T-helper 17 cell (primary cell): ENCODE measurements at regions not wholly inside any gene's neighbourhood (a gene's known extent, or its start where the extent isn't known, plus 50 kb on each side); places are given as distances from the start of the nearest gene placed in this dataset.
"Not testable (repeated sequence)": the region's sequence is repeated elsewhere in the genome, so short reads cannot be mapped to it uniquely, and the experiment has no call there.

ENCODE experiments used
- ATAC-seq: fragments of 150-1000 bp; cut with Tn5 transposase; 2 replicates; pipeline ENCODE4 v1.10.0; 2021; ENCODE audit warnings: mild to moderate bottlenecking, moderate library complexity
- DNase-seq, 3 donors: peaks; one replicate each; pipeline versions ENCODE4 v3.0.0 to v3.0.0-alpha.2; 2020 to 2021
- H3K9me3 ChIP-seq: one replicate; pipeline ENCODE4 v1.7.0; 2013; ENCODE audit warnings: low read length, mild to moderate bottlenecking; ENCODE audit not compliant: control insufficient read depth, poor library complexity, severe bottlenecking
- H3K27ac Mint-ChIP-seq: one replicate; pipeline ENCODE4 v1.8.0; 2022; ENCODE audit warnings: mild to moderate bottlenecking, moderate library complexity, mixed read lengths
- H3K27me3 Mint-ChIP-seq: one replicate; pipeline ENCODE4 v1.8.0; 2022; ENCODE audit warnings: mixed read lengths
- H3K36me3 Mint-ChIP-seq: one replicate; pipeline ENCODE4 v1.8.0; 2022; ENCODE audit warnings: low read depth, mixed read lengths
- H3K4me1 Mint-ChIP-seq: one replicate; pipeline ENCODE4 v1.8.0; 2022; ENCODE audit warnings: mild to moderate bottlenecking, mixed read lengths
- H3K4me3 Mint-ChIP-seq: one replicate; pipeline ENCODE4 v1.8.0; 2022; ENCODE audit warnings: mild to moderate bottlenecking, moderate library complexity, mixed read lengths

- no peaks in the 10 kb centered on the region for H3K9me3 ChIP-seq
- no peaks in the 10 kb centered on the region for H3K27me3 Mint-ChIP-seq
- no peak for ATAC-seq
- no peak overlapping the region for H3K4me3 Mint-ChIP-seq
- no peaks in the 10 kb centered on the region for H3K4me1 Mint-ChIP-seq
- no peak for DNase-seq
- no peak overlapping the region for H3K27ac Mint-ChIP-seq
- no peaks in the 10 kb centered on the region for H3K36me3 Mint-ChIP-seq
These were observed 1614.3 kb downstream of the REEP3 start for GRCh38 chr10:65135508-65135907.

- no peaks in the 10 kb centered on the region for H3K4me1 Mint-ChIP-seq
- H3K27ac Mint-ChIP-seq: no peak overlapping the region
- H3K4me3 Mint-ChIP-seq: no peak overlapping the region
- H3K36me3 Mint-ChIP-seq: no peaks in the 10 kb centered on the region
- ATAC-seq (no peak), DNase-seq (no peak)
- no peaks in the 10 kb centered on the region for H3K27me3 Mint-ChIP-seq
- H3K9me3 ChIP-seq: no peaks in the 10 kb centered on the region
These were observed 1621.6 kb downstream of the REEP3 start for GRCh38 chr10:65142641-65143435.

- Mint-ChIP-seq H3K36me3 (no peaks in the 10 kb centered on the region), H3K27me3 (no peaks in the 10 kb centered on the region), H3K4me3 (no peak overlapping the region), H3K27ac (no peak overlapping the region), H3K4me1 (no peaks in the 10 kb centered on the region)
- ATAC-seq: no peak
- no peak for DNase-seq
- H3K9me3 ChIP-seq: no peaks in the 10 kb centered on the region
These were observed 1622.5 kb downstream of the REEP3 start for GRCh38 chr10:65143723-65144122.

- H3K27ac Mint-ChIP-seq: no peak overlapping the region
These were observed 1628.7 kb downstream of the REEP3 start for GRCh38 chr10:65149878-65150277.

GRCh38 chr10:65166272-65166671 lies 1645.1 kb downstream of the REEP3 start:
- H3K9me3 ChIP-seq: no peaks in the 10 kb centered on the region
- Mint-ChIP-seq H3K36me3 (no peaks in the 10 kb centered on the region), H3K27me3 (no peaks in the 10 kb centered on the region), H3K27ac (no peak overlapping the region), H3K4me3 (no peak overlapping the region), H3K4me1 (no peaks in the 10 kb centered on the region)
- ATAC-seq (no peak), DNase-seq (no peak)

More at GRCh38 chr10:65149878-65150277, 1628.7 kb downstream of the REEP3 start:
- no peaks in the 10 kb centered on the region for H3K36me3 Mint-ChIP-seq
- H3K9me3 ChIP-seq: no peaks in the 10 kb centered on the region
- no peaks in the 10 kb centered on the region for H3K4me1 Mint-ChIP-seq
- no peak overlapping the region for H3K4me3 Mint-ChIP-seq
- ATAC-seq: no peak
- no peaks in the 10 kb centered on the region for H3K27me3 Mint-ChIP-seq
- no peak for DNase-seq

- no peaks in the 10 kb centered on the region for H3K36me3 Mint-ChIP-seq
- DNase-seq (no peak), ATAC-seq (no peak)
- no peaks in the 10 kb centered on the region for H3K4me1 Mint-ChIP-seq
- no peaks in the 10 kb centered on the region for H3K27me3 Mint-ChIP-seq
- H3K27ac Mint-ChIP-seq: no peak overlapping the region
- H3K4me3 Mint-ChIP-seq: no peak overlapping the region
- H3K9me3 ChIP-seq: no peaks in the 10 kb centered on the region
These were observed 1651.0 kb downstream of the REEP3 start for GRCh38 chr10:65172249-65172648.

- no peaks in the 10 kb centered on the region for H3K4me1 Mint-ChIP-seq
- DNase-seq (no peak), ATAC-seq (no peak)
- H3K36me3 Mint-ChIP-seq: no peaks in the 10 kb centered on the region
- H3K27me3 Mint-ChIP-seq: no peaks in the 10 kb centered on the region
- no peaks in the 10 kb centered on the region for H3K9me3 ChIP-seq
- H3K27ac Mint-ChIP-seq: no peak overlapping the region
- H3K4me3 Mint-ChIP-seq: no peak overlapping the region
These were observed 1655.8 kb downstream of the REEP3 start for GRCh38 chr10:65176994-65177393.

- H3K27ac Mint-ChIP-seq: no peak overlapping the region
- H3K4me1 Mint-ChIP-seq: no peaks in the 10 kb centered on the region
- H3K27me3 Mint-ChIP-seq: no peaks in the 10 kb centered on the region
- DNase-seq (no peak), ATAC-seq (no peak)
- no peaks in the 10 kb centered on the region for H3K36me3 Mint-ChIP-seq
- no peak overlapping the region for H3K4me3 Mint-ChIP-seq
- peaks cover 3% of the 10 kb centered on the region for H3K9me3 ChIP-seq
These were observed 1662.0 kb downstream of the REEP3 start for GRCh38 chr10:65183236-65183635.

GRCh38 chr10:65186668-65187067 lies 1665.5 kb downstream of the REEP3 start:
- not testable (repeated sequence) for H3K9me3 ChIP-seq, H3K27me3 Mint-ChIP-seq, DNase-seq, H3K4me3 Mint-ChIP-seq, H3K36me3 Mint-ChIP-seq, ATAC-seq, H3K4me1 Mint-ChIP-seq, H3K27ac Mint-ChIP-seq

GRCh38 chr10:65194126-65194525 lies 1672.9 kb downstream of the REEP3 start:
- peaks cover 2% of the 10 kb centered on the region for H3K9me3 ChIP-seq
- H3K4me1 Mint-ChIP-seq: no peaks in the 10 kb centered on the region
- no peaks in the 10 kb centered on the region for H3K27me3 Mint-ChIP-seq
- ATAC-seq (no peak), DNase-seq (no peak)
- H3K36me3 Mint-ChIP-seq: no peaks in the 10 kb centered on the region
- H3K27ac Mint-ChIP-seq: no peak overlapping the region
- no peak overlapping the region for H3K4me3 Mint-ChIP-seq

GRCh38 chr10:65194555-65194954 lies 1673.4 kb downstream of the REEP3 start:
- no peaks in the 10 kb centered on the region for H3K36me3 Mint-ChIP-seq
- ATAC-seq (no peak), DNase-seq (no peak)
- H3K4me1 Mint-ChIP-seq: no peaks in the 10 kb centered on the region
- no peak overlapping the region for H3K4me3 Mint-ChIP-seq
- H3K27ac Mint-ChIP-seq: no peak overlapping the region
- H3K9me3 ChIP-seq: peaks cover 2% of the 10 kb centered on the region
- no peaks in the 10 kb centered on the region for H3K27me3 Mint-ChIP-seq

GRCh38 chr10:65196111-65196510 lies 1674.9 kb downstream of the REEP3 start:
- H3K27ac Mint-ChIP-seq: no peak overlapping the region
- ATAC-seq (no peak), DNase-seq (no peak)
- H3K36me3 Mint-ChIP-seq: no peaks in the 10 kb centered on the region
- peaks cover 2% of the 10 kb centered on the region for H3K9me3 ChIP-seq
- H3K4me3 Mint-ChIP-seq: no peak overlapping the region
- H3K4me1 Mint-ChIP-seq: no peaks in the 10 kb centered on the region
- no peaks in the 10 kb centered on the region for H3K27me3 Mint-ChIP-seq

- H3K4me3 Mint-ChIP-seq: no peak overlapping the region
- ATAC-seq: no peak
- no peaks in the 10 kb centered on the region for H3K4me1 Mint-ChIP-seq
- H3K36me3 Mint-ChIP-seq: no peaks in the 10 kb centered on the region
- H3K27ac Mint-ChIP-seq: no peak overlapping the region
- no peak for DNase-seq
- no peaks in the 10 kb centered on the region for H3K27me3 Mint-ChIP-seq
- H3K9me3 ChIP-seq: no peaks in the 10 kb centered on the region
These were observed 1676.7 kb downstream of the REEP3 start for GRCh38 chr10:65197935-65198334.

- no peaks in the 10 kb centered on the region for H3K4me1 Mint-ChIP-seq
These were observed 1680.3 kb downstream of the REEP3 start for GRCh38 chr10:65201491-65201890.

More at GRCh38 chr10:65201491-65201890, 1680.3 kb downstream of the REEP3 start:
- Mint-ChIP-seq H3K4me3 (no peak overlapping the region), H3K27me3 (no peaks in the 10 kb centered on the region), H3K27ac (no peak overlapping the region), H3K36me3 (no peaks in the 10 kb centered on the region)
- no peak for DNase-seq
- no peak for ATAC-seq
- no peaks in the 10 kb centered on the region for H3K9me3 ChIP-seq
